ENCODE measurements at regions not wholly inside any gene's neighbourhood (a gene's known extent, or its start where the extent isn't known, plus 50 kb on each side); places are given as distances from the start of the nearest gene placed in this dataset.

GRCh38 chr6:15132854-15133670 lies 112.8 kb upstream of the JARID2 start:
- TF ChIP-seq CTCF (IDR thresholded peaks at IDR 0.05) (no peak), POLR2A (IDR thresholded peaks at IDR 0.05) (no peak)
